NAMALWA (cell line): ENCODE measurements at regions not wholly inside any gene's neighbourhood (a gene's known extent, or its start where the extent isn't known, plus 50 kb on each side); places are given as distances from the start of the nearest gene placed in this dataset.

Experiments
- DNase-seq: peaks from one replicate; pipeline ENCODE4 v3.0.0-alpha.2; 2015; ENCODE audit warnings: low spot score

- no peak for DNase-seq
Observed at GRCh38 chr9:86893811-86894490, 53.4 kb downstream of the GAS1 start.

- DNase-seq = no peak
Observed at GRCh38 chr9:86892576-86892975, 54.7 kb downstream of the GAS1 start.

- no peak for DNase-seq
Observed at GRCh38 chr9:86891886-86892437, 55.3 kb downstream of the GAS1 start.

GRCh38 chr9:86891091-86891490 is 56.2 kb downstream of the GAS1 start:
- DNase-seq = no peak

GRCh38 chr9:86885232-86885631 is 62.1 kb downstream of the GAS1 start:
- DNase-seq = no peak

- DNase-seq = no peak
Observed at GRCh38 chr9:86876621-86877196, 70.6 kb downstream of the GAS1 start.

- no peak for DNase-seq
Observed at GRCh38 chr9:86868616-86869015, 78.7 kb downstream of the GAS1 start.

GRCh38 chr9:86867804-86868313 is 79.4 kb downstream of the GAS1 start:
- no peak for DNase-seq

GRCh38 chr9:86865952-86866351 is 81.4 kb downstream of the GAS1 start:
- DNase-seq = no peak

GRCh38 chr9:86860006-86860405 is 87.3 kb downstream of the GAS1 start:
- DNase-seq = no peak

GRCh38 chr9:86859056-86859455 is 88.2 kb downstream of the GAS1 start:
- no peak for DNase-seq

- DNase-seq = no peak
Observed at GRCh38 chr9:86858009-86858408, 89.3 kb downstream of the GAS1 start.

GRCh38 chr9:86856259-86856658 is 91.0 kb downstream of the GAS1 start:
- no peak for DNase-seq

GRCh38 chr9:86854898-86855523 is 92.3 kb downstream of the GAS1 start:
- DNase-seq = no peak

- no peak for DNase-seq
Observed at GRCh38 chr9:86846656-86847055, 100.7 kb downstream of the GAS1 start.

- DNase-seq = no peak
Observed at GRCh38 chr9:86843206-86843605, 104.1 kb downstream of the GAS1 start.

- no peak for DNase-seq
Observed at GRCh38 chr9:86842573-86842972, 104.7 kb downstream of the GAS1 start.

- no peak for DNase-seq
Observed at GRCh38 chr9:86839522-86839921, 107.8 kb downstream of the GAS1 start.

GRCh38 chr9:86838519-86839497 is 108.5 kb downstream of the GAS1 start:
- no peak for DNase-seq

GRCh38 chr9:86837345-86837744 is 110.0 kb downstream of the GAS1 start:
- DNase-seq = no peak

GRCh38 chr9:86836797-86837196 is 110.5 kb downstream of the GAS1 start:
- no peak for DNase-seq

GRCh38 chr9:86836266-86836665 is 111.0 kb downstream of the GAS1 start:
- DNase-seq = no peak
